ENCODE measurements at regions not wholly inside any gene's neighbourhood (a gene's known extent, or its start where the extent isn't known, plus 50 kb on each side); places are given as distances from the start of the nearest gene placed in this dataset.
A peak's percentile ranks its signal among the peaks of the same experiment; 100 is the strongest.

DNA sequence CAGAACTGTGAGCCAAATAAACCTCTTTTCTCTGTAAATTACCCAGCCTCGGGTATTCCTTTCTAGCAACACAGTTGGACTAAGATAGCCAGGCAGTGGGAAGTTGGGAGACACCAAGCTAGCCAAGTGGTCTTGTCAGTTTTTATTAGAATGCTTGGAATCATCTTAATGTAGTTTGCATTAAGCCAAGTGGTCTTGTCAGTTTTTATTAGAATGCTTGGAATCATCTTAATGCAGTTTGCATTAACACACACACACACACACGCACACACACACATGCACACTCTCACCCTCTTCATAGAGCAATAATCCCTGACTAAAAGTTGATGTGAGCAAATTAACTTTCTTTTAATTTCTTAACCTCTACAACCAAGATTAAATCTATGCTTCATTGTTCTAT lies 151.5 kb downstream of the VAPA start:
- no peak overlapping the region for H3K27ac ChIP-seq (ENCODE audit: low read length)
- H3K36me3 ChIP-seq (replicated peaks; ENCODE audit: insufficient read depth, low read length): no peaks in the 10 kb centered on the region
- no peaks in the 10 kb centered on the region for H3K27me3 ChIP-seq (replicated peaks; ENCODE audit: insufficient read depth, low read length)
- H2AFZ ChIP-seq (ENCODE audit: low read length): no peak overlapping the region
- DNase-seq: no peak
- H3K9ac ChIP-seq (ENCODE audit: low read length): no peak overlapping the region
- H3F3A ChIP-seq (ENCODE audit: insufficient read depth, low read length): no peaks in the 10 kb centered on the region
- H3K4me2 ChIP-seq (ENCODE audit: low read depth, low read length): no peak overlapping the region
- H3K9me3 ChIP-seq (replicated peaks; ENCODE audit: insufficient read depth, low read length): no peaks in the 10 kb centered on the region
- no peak overlapping the region for H3K4me3 ChIP-seq (ENCODE audit: low read length)
- no peaks in the 10 kb centered on the region for H3K79me2 ChIP-seq (ENCODE audit: low read length)
- TF ChIP-seq, protein P1, sequence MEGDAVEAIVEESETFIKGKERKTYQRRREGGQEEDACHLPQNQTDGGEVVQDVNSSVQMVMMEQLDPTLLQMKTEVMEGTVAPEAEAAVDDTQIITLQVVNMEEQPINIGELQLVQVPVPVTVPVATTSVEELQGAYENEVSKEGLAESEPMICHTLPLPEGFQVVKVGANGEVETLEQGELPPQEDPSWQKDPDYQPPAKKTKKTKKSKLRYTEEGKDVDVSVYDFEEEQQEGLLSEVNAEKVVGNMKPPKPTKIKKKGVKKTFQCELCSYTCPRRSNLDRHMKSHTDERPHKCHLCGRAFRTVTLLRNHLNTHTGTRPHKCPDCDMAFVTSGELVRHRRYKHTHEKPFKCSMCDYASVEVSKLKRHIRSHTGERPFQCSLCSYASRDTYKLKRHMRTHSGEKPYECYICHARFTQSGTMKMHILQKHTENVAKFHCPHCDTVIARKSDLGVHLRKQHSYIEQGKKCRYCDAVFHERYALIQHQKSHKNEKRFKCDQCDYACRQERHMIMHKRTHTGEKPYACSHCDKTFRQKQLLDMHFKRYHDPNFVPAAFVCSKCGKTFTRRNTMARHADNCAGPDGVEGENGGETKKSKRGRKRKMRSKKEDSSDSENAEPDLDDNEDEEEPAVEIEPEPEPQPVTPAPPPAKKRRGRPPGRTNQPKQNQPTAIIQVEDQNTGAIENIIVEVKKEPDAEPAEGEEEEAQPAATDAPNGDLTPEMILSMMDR (IDR thresholded peaks at IDR 0.05; ENCODE audit: low read length): no peak
- TF ChIP-seq EZH2phosphoT487 (IDR thresholded peaks at IDR 0.05; ENCODE audit: low read length) (no peak), EZH2 (optimal IDR thresholded peaks at IDR 0.05; ENCODE audit: low read depth, low read length) (no peak)
- H3K4me1 ChIP-seq (ENCODE audit: low read length): no peaks in the 10 kb centered on the region
- no peaks in the 10 kb centered on the region for H3K9me2 ChIP-seq (replicated peaks; ENCODE audit: insufficient read depth, low read length)
- no peaks in the 10 kb centered on the region for H4K20me1 ChIP-seq (ENCODE audit: insufficient read depth, low read length)

GRCh38 chr18:10067670-10068659 lies 154.1 kb downstream of the VAPA start:
- Histone ChIP-seq H3K9me2 (replicated peaks; ENCODE audit: insufficient read depth, low read length) (no peaks in the 10 kb centered on the region), H2AFZ (ENCODE audit: low read length) (no peak overlapping the region), H3K9ac (ENCODE audit: low read length) (no peak overlapping the region), H3K4me3 (ENCODE audit: low read length) (no peak overlapping the region), H3K36me3 (replicated peaks; ENCODE audit: insufficient read depth, low read length) (no peaks in the 10 kb centered on the region), H3K27me3 (replicated peaks; ENCODE audit: insufficient read depth, low read length) (no peaks in the 10 kb centered on the region), H3K9me3 (replicated peaks; ENCODE audit: insufficient read depth, low read length) (no peaks in the 10 kb centered on the region), H3K27ac (ENCODE audit: low read length) (no peak overlapping the region), H3F3A (ENCODE audit: insufficient read depth, low read length) (no peaks in the 10 kb centered on the region), H4K20me1 (ENCODE audit: insufficient read depth, low read length) (no peaks in the 10 kb centered on the region), H3K4me2 (ENCODE audit: low read depth, low read length) (no peak overlapping the region; the same call in 1 of the 2 replicates), H3K79me2 (ENCODE audit: low read length) (no peaks in the 10 kb centered on the region), H3K4me1 (ENCODE audit: low read length) (no peaks in the 10 kb centered on the region)
- DNase-seq: peak; percentile 14
- TF ChIP-seq, protein P1 (IDR thresholded peaks at IDR 0.05; ENCODE audit: low read length): no peak
- TF ChIP-seq EZH2 (optimal IDR thresholded peaks at IDR 0.05; ENCODE audit: low read depth, low read length) (no peak), EZH2phosphoT487 (IDR thresholded peaks at IDR 0.05; ENCODE audit: low read length) (no peak)

- Histone ChIP-seq H3F3A (ENCODE audit: insufficient read depth, low read length) (no peaks in the 10 kb centered on the region), H3K4me2 (ENCODE audit: low read depth, low read length) (no peak overlapping the region), H3K27ac (ENCODE audit: low read length) (no peak overlapping the region), H3K36me3 (replicated peaks; ENCODE audit: insufficient read depth, low read length) (no peaks in the 10 kb centered on the region), H3K27me3 (replicated peaks; ENCODE audit: insufficient read depth, low read length) (no peaks in the 10 kb centered on the region), H3K79me2 (ENCODE audit: low read length) (no peaks in the 10 kb centered on the region), H3K9me3 (replicated peaks; ENCODE audit: insufficient read depth, low read length) (no peaks in the 10 kb centered on the region), H3K4me3 (ENCODE audit: low read length) (no peak overlapping the region), H2AFZ (ENCODE audit: low read length) (no peak overlapping the region), H3K9ac (ENCODE audit: low read length) (no peak overlapping the region), H4K20me1 (ENCODE audit: insufficient read depth, low read length) (no peaks in the 10 kb centered on the region), H3K4me1 (ENCODE audit: low read length) (no peaks in the 10 kb centered on the region), H3K9me2 (replicated peaks; ENCODE audit: insufficient read depth, low read length) (no peaks in the 10 kb centered on the region)
- TF ChIP-seq, protein P1 (IDR thresholded peaks at IDR 0.05; ENCODE audit: low read length): no peak
- TF ChIP-seq EZH2phosphoT487 (IDR thresholded peaks at IDR 0.05; ENCODE audit: low read length) (no peak), EZH2 (optimal IDR thresholded peaks at IDR 0.05; ENCODE audit: low read depth, low read length) (no peak)
- DNase-seq: no peak
Measured at GRCh38 chr18:10068766-10069567, 155.2 kb downstream of the VAPA start.

Measured in MM.1S (cell line).